ENCODE measurements at regions not wholly inside any gene's neighbourhood (a gene's known extent, or its start where the extent isn't known, plus 50 kb on each side); places are given as distances from the start of the nearest gene placed in this dataset.
"Not testable (repeated sequence)": the region's sequence is repeated elsewhere in the genome, so short reads cannot be mapped to it uniquely, and the experiment has no call there.

GRCh38 chrX:42832764-42833549 lies 55.0 kb upstream of the PPP1R2C start:
- Mint-ChIP-seq H3K27me3 (ENCODE audit: unreplicated experiment) (no peaks in the 10 kb centered on the region), H3K4me3 (ENCODE audit: unreplicated experiment) (no peak overlapping the region), H3K9me3 (ENCODE audit: unreplicated experiment) (no peaks in the 10 kb centered on the region), H3K36me3 (ENCODE audit: low read depth, unreplicated experiment) (no peaks in the 10 kb centered on the region), H3K27ac (ENCODE audit: unreplicated experiment) (no peak overlapping the region), H3K4me1 (ENCODE audit: unreplicated experiment) (peaks cover 6% of the 10 kb centered on the region)
- TF ChIP-seq CTCF (IDR thresholded peaks at IDR 0.05; ENCODE audit: unreplicated experiment): no peak
- no peak for DNase-seq (ENCODE audit: low spot score)

DNA sequence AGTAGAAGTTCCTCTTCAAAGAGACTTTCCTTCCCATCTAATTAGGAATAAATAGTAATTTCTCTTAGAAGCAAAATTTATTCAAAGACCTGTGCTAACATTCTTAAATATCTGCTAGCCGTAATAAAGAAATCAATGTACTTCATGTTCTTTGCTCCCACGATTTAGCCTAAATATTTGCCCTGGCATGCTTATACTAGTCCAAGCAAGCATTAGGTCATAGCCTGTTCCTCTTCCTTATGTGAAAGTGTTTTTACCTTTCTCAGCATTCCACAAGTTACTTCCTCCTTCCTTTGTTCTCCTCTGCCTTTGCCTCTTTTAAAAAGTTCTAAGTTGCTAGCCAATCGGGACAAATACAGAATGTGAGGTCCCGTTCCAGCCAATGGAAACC lies 55.6 kb upstream of the PPP1R2C start:
- DNase-seq (ENCODE audit: low spot score); H3K36me3 Mint-ChIP-seq (ENCODE audit: low read depth, unreplicated experiment); H3K9me3 Mint-ChIP-seq (ENCODE audit: unreplicated experiment); H3K4me3 Mint-ChIP-seq (ENCODE audit: unreplicated experiment); H3K27ac Mint-ChIP-seq (ENCODE audit: unreplicated experiment); H3K4me1 Mint-ChIP-seq (ENCODE audit: unreplicated experiment); H3K27me3 Mint-ChIP-seq (ENCODE audit: unreplicated experiment): not testable (repeated sequence)

DNA sequence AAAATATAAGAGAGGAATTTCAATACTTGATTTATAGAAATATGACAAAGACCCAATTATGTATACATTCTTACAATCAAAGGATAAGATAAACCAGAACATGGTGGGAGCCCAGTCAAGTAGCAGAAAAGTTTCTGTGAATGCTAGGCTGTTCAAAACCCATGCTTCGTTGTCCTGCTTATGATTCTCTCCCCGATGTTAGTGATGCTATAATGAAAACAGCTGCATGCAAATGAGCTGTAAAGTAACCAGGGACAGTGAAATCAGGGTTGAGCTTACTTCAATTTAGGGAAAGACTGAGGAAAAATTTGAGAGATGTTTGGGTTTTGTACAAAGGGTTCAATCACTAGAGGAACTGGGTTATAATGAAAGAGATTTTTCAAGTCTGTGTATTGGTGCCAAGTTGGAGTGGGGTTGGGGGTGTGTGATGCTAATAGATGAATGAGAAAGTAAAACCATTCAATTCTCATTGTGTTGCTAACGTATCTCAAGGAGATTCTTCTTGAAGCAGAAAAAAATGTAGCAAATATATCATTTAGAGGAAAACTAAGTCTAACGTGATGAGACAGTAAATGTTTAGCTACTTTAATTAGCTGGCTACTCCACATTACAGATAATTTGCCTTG lies 59.3 kb upstream of the PPP1R2C start:
- H3K9me3 Mint-ChIP-seq (ENCODE audit: unreplicated experiment): no peaks in the 10 kb centered on the region
- H3K36me3 Mint-ChIP-seq (ENCODE audit: low read depth, unreplicated experiment): no peaks in the 10 kb centered on the region
- H3K27me3 Mint-ChIP-seq (ENCODE audit: unreplicated experiment): no peaks in the 10 kb centered on the region
- TF ChIP-seq CTCF (IDR thresholded peaks at IDR 0.05; ENCODE audit: unreplicated experiment): no peak
- H3K4me1 Mint-ChIP-seq (ENCODE audit: unreplicated experiment): peaks cover 6% of the 10 kb centered on the region
- H3K4me3 Mint-ChIP-seq (ENCODE audit: unreplicated experiment): no peak overlapping the region
- DNase-seq (ENCODE audit: low spot score): no peak
- no peak overlapping the region for H3K27ac Mint-ChIP-seq (ENCODE audit: unreplicated experiment)

GRCh38 chrX:42837747-42838146 lies 59.8 kb upstream of the PPP1R2C start:
- H3K4me1 Mint-ChIP-seq (ENCODE audit: unreplicated experiment): peaks cover 6% of the 10 kb centered on the region

GRCh38 chrX:42839632-42840031 lies 61.7 kb upstream of the PPP1R2C start:
- no peaks in the 10 kb centered on the region for H3K9me3 Mint-ChIP-seq (ENCODE audit: unreplicated experiment)
- no peak for DNase-seq (ENCODE audit: low spot score)

More at GRCh38 chrX:42837747-42838146, 59.8 kb upstream of the PPP1R2C start:
- DNase-seq (ENCODE audit: low spot score): no peak
- H3K9me3 Mint-ChIP-seq (ENCODE audit: unreplicated experiment): no peaks in the 10 kb centered on the region
- H3K4me3 Mint-ChIP-seq (ENCODE audit: unreplicated experiment): no peak overlapping the region
- H3K36me3 Mint-ChIP-seq (ENCODE audit: low read depth, unreplicated experiment): no peaks in the 10 kb centered on the region
- no peaks in the 10 kb centered on the region for H3K27me3 Mint-ChIP-seq (ENCODE audit: unreplicated experiment)
- TF ChIP-seq CTCF (IDR thresholded peaks at IDR 0.05; ENCODE audit: unreplicated experiment): no peak
- no peak overlapping the region for H3K27ac Mint-ChIP-seq (ENCODE audit: unreplicated experiment)

More at GRCh38 chrX:42839632-42840031, 61.7 kb upstream of the PPP1R2C start:
- Mint-ChIP-seq H3K4me3 (ENCODE audit: unreplicated experiment) (no peak overlapping the region), H3K36me3 (ENCODE audit: low read depth, unreplicated experiment) (no peaks in the 10 kb centered on the region), H3K27ac (ENCODE audit: unreplicated experiment) (no peak overlapping the region), H3K4me1 (ENCODE audit: unreplicated experiment) (no peaks in the 10 kb centered on the region), H3K27me3 (ENCODE audit: unreplicated experiment) (no peaks in the 10 kb centered on the region)
- no peak for TF ChIP-seq CTCF (IDR thresholded peaks at IDR 0.05; ENCODE audit: unreplicated experiment)

Measured in endothelial cell (in vitro differentiated cells).